ENCODE measurements at regions not wholly inside any gene's neighbourhood (a gene's known extent, or its start where the extent isn't known, plus 50 kb on each side); places are given as distances from the start of the nearest gene placed in this dataset.

GRCh38 chr4:18664171-18664570 is 642.6 kb upstream of the LCORL start:
- Histone ChIP-seq H3K27ac (ENCODE audit: insufficient read depth, low read depth, low read length) (no peak overlapping the region), H3K4me1 (ENCODE audit: control insufficient read depth, extremely low read depth, insufficient read depth, low read length) (no peaks in the 10 kb centered on the region), H3K9me3 (replicated peaks; ENCODE audit: control insufficient read depth, insufficient read depth, low read length) (no peaks in the 10 kb centered on the region), H3K36me3 (ENCODE audit: control insufficient read depth in 2 of 2, extremely low read depth in 1 of 2, insufficient read depth in 2 of 2, low read length in 2 of 2) (no peaks in the 10 kb centered on the region), H2AFZ (ENCODE audit: low read depth, low read length) (no peak overlapping the region), H4K20me1 (replicated peaks; ENCODE audit: control insufficient read depth, extremely low read depth, insufficient read depth, low read length) (no peaks in the 10 kb centered on the region), H3K9me1 (replicated peaks; ENCODE audit: control insufficient read depth, extremely low read depth, insufficient read depth, low read length) (no peaks in the 10 kb centered on the region), H3K9ac (replicated peaks; ENCODE audit: extremely low read depth, insufficient read depth, low read length) (no peak overlapping the region), H3K79me2 (ENCODE audit: control insufficient read depth, insufficient read depth, low read length) (no peaks in the 10 kb centered on the region), H3K27me3 (ENCODE audit: control insufficient read depth in 2 of 2, insufficient read depth in 2 of 2, low read length in 2 of 2) (no peaks in the 10 kb centered on the region), H3K4me3 (replicated peaks in 1 of 3; ENCODE audit: insufficient read depth in 1 of 3, low read depth in 1 of 3, low read length in 3 of 3) (no peak overlapping the region), H3K4me2 (ENCODE audit: insufficient read depth, low read length) (no peak overlapping the region)
- dilution Hi-C loops (cut with MboI; ENCODE audit: extremely low pct_ligation_motif_present, low sequenced_read_pairs) (no loop called here), intact Hi-C loops (cut with micrococcal nuclease) (no loop called here)
- DNase-seq (ENCODE audit: low read depth, low spot score) (no peak), FAIRE-seq (no peak)
- ChIA-PET CTCF (interaction anchor here (1.3 kb wide), 1 partner anchor 13 kb away, joined by 3 read pairs; no protein-coding TSS in a partner anchor), POLR2A (no interaction called here)
- BruUV-seq (replicated peaks) = no TSS peak
- TF ChIP-seq CTCF (IDR thresholded peaks at IDR 0.05; ENCODE audit: extremely low read depth in 1 of 2, insufficient read depth in 1 of 2, low read depth in 1 of 2, low read length in 2 of 2) (no peak), GATA2 (IDR thresholded peaks at IDR 0.05; ENCODE audit: insufficient read depth, insufficient read length, low read depth, low read length) (no peak), POLR2AphosphoS5 (IDR thresholded peaks at IDR 0.05; ENCODE audit: insufficient read depth, low read depth, low read length) (no peak), POLR2A (IDR thresholded peaks at IDR 0.05; ENCODE audit: low read depth, low read length) (no peak), JUN (IDR thresholded peaks at IDR 0.05; ENCODE audit: borderline replicate concordance, insufficient read depth, insufficient read length, low read depth) (no peak), FOS (IDR thresholded peaks at IDR 0.05; ENCODE audit: borderline replicate concordance, insufficient read depth, low read length) (no peak), MYC (IDR thresholded peaks at IDR 0.05; ENCODE audit: low read depth, low read length) (no peak), MAX (IDR thresholded peaks at IDR 0.05; ENCODE audit: insufficient read depth, insufficient read length) (no peak), EZH2 (IDR thresholded peaks at IDR 0.05; ENCODE audit: borderline replicate concordance, low read depth, low read length, severe bottlenecking) (no peak)

Data from endothelial cell of umbilical vein (primary cell).